ENCODE measurements at regions not wholly inside any gene's neighbourhood (a gene's known extent, or its start where the extent isn't known, plus 50 kb on each side); places are given as distances from the start of the nearest gene placed in this dataset.
A peak's percentile ranks its signal among the peaks of the same experiment; 100 is the strongest.

DNA sequence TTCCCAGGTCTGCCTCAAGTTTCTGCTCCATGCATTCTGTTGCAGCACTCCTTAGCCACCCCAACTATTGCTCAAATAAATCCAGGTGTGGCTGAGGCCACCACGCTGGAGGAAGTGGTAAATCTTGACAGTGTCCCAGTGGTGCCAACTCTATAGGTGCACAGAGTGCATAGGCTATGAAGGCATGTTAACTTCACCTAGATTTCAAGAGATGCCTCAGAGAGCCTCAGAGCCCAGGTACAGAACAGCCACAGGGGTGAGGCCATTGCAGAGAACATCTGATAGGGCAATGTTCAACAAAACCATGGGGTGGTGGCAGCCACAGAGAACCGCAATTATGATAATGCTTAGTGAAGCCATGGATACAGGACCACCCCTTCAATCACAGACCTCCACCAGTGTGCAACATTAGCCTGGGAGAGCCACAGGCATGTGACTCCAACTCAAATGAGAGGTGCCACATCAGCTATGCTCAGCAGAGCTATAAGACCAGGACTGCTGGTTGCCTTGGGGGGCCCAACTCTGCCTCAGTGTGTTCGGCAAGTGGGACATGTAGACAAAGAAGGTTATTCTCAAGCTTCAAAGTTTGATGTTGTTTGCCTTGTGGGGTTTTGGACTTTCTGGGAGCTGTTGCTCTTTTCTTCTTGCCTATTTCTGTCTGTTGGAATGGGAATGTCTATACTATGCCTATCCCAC, 468.7 kb downstream of the ANKRD50 start:
- intact Hi-C loops (cut with DNase I) = no loop called here
- Histone ChIP-seq H3K36me3 (no peaks in the 10 kb centered on the region), H3K27ac (no peak overlapping the region), H3K27me3 (no peaks in the 10 kb centered on the region), H3K4me1 (no peaks in the 10 kb centered on the region), H3K4me3 (no peak overlapping the region), H3K9me3 (peaks cover 0 to 24% (median 3%) of the 10 kb centered on the region in 11 donors)
- ATAC-seq = no peak
- 78 to 92% methylated on average over 3 of the region's 3 CpGs for WGBS, 2 donors
- no peak for TF ChIP-seq CTCF (IDR thresholded peaks at IDR 0.05)
- DNase-seq = no peak

- Histone ChIP-seq H3K27me3 (no peaks in the 10 kb centered on the region), H3K36me3 (no peaks in the 10 kb centered on the region), H3K4me3 (no peak overlapping the region), H3K4me1 (no peaks in the 10 kb centered on the region), H3K9me3 (no peaks in the 10 kb centered on the region), H3K27ac (no peak overlapping the region)
- no peak for DNase-seq
- intact Hi-C loops (cut with DNase I) = loop anchor here in 2 of 10 donors (10.0 kb wide), 2 partner anchors 138 to 1658 kb away; no protein-coding TSS in a partner anchor
- TF ChIP-seq CTCF (IDR thresholded peaks at IDR 0.05) = no peak
- ATAC-seq = no peak
Observed at GRCh38 chr4:124253080-124253479, 459.5 kb downstream of the ANKRD50 start.

GRCh38 chr4:124262211-124263179, 450.0 kb downstream of the ANKRD50 start:
- H3K27ac ChIP-seq = peak overlapping the region in 1 of 10 donors; percentile 29
- H3K4me3 ChIP-seq = no peak overlapping the region
- H3K27me3 ChIP-seq = no peaks in the 10 kb centered on the region
- peak; percentile 75 to 90 (median 84) for ATAC-seq
- H3K9me3 ChIP-seq = no peaks in the 10 kb centered on the region
- peak in 1 of 2 donors; percentile 73 for DNase-seq
- intact Hi-C loops (cut with DNase I) = loop anchor here (2.0 to 10.0 kb wide), 10 partner anchors 148 to 1168 kb away; no protein-coding TSS in a partner anchor
- 19 to 26% methylated on average over 7 of the region's 7 CpGs for WGBS, 2 donors
- H3K4me1 ChIP-seq = peaks cover 0 to 6% (median 0%) of the 10 kb centered on the region in 9 donors
- peak; percentile 71 to 94 (median 85) for TF ChIP-seq CTCF (IDR thresholded peaks at IDR 0.05)
- no peaks in the 10 kb centered on the region for H3K36me3 ChIP-seq

DNA sequence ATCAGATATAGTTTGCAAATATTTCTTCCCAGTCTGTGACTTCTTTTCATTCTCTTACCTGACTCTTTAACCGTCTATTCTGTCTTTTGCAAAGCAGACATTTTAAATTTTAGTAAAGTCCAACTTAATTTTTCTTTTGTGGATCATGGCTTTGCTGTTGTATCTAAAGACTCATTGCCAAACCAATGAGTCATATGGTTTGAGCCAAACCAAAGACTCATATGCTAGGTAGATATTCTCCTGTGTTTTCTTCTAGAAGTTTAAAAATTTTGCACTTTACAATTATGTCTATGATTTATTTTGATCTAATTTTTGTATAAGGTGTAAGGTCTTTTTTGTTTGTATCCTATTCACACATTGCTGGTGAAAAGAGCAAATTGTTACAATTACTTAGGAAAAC, 446.8 kb downstream of the ANKRD50 start:
- Histone ChIP-seq H3K36me3 (no peaks in the 10 kb centered on the region), H3K4me1 (peaks cover 0 to 6% (median 0%) of the 10 kb centered on the region in 9 donors), H3K27me3 (no peaks in the 10 kb centered on the region), H3K4me3 (no peak overlapping the region), H3K27ac (no peak overlapping the region), H3K9me3 (peaks cover 0 to 13% (median 0%) of the 10 kb centered on the region in 11 donors)
- intact Hi-C loops (cut with DNase I) = loop anchor here in 5 of 10 donors (10.0 kb wide), 4 partner anchors 151 to 1171 kb away; no protein-coding TSS in a partner anchor
- WGBS, 2 donors = 97% methylated on average over 1 of the region's 1 CpG
- no peak for TF ChIP-seq CTCF (IDR thresholded peaks at IDR 0.05)
- no peak for ATAC-seq
- no peak for DNase-seq
